ENCODE measurements at regions not wholly inside any gene's neighbourhood (a gene's known extent, or its start where the extent isn't known, plus 50 kb on each side); places are given as distances from the start of the nearest gene placed in this dataset.

GRCh38 chr11:131157678-131158077 is 212.7 kb upstream of the NTM start (continued):
- TF ChIP-seq ZNF395 (CRISPR knock-in tag; IDR thresholded peaks at IDR 0.05): no peak
- no peak for TF ChIP-seq ELF1 (tag; IDR thresholded peaks at IDR 0.05)
- TF ChIP-seq NCOA4 (IDR thresholded peaks at IDR 0.05; ENCODE audit: partially characterized antibody): no peak
- no peak for TF ChIP-seq RBFOX2 (IDR thresholded peaks at IDR 0.05; ENCODE audit: low read depth, low read length)
- TF ChIP-seq ZNF280B (CRISPR knock-in tag; IDR thresholded peaks at IDR 0.05): no peak

GRCh38 chr11:131160846-131161245 is 209.6 kb upstream of the NTM start:
- no peaks in the 10 kb centered on the region for H4K20me1 ChIP-seq (replicated peaks; ENCODE audit: control insufficient read depth, insufficient read depth, low read length)
- H3K27ac ChIP-seq (ENCODE audit: extremely low read depth, low read depth, low read length): no peak overlapping the region
- no peaks in the 10 kb centered on the region for H3K9me3 ChIP-seq (replicated peaks; ENCODE audit: control insufficient read depth, insufficient read depth, low read depth, low read length)
- no peak overlapping the region for H3K4me3 ChIP-seq
- H2AFZ ChIP-seq (ENCODE audit: low read depth, low read length): no peak overlapping the region
- no peak for TF ChIP-seq PML (IDR thresholded peaks at IDR 0.05; ENCODE audit: low read length)
- WGBS (ENCODE audit: insufficient coverage, low coverage, missing lambda C conversion rate): 0% methylated on average over 7 of the region's 7 CpGs
- no peaks in the 10 kb centered on the region for H3K79me2 ChIP-seq (ENCODE audit: control insufficient read depth, insufficient read depth, low read length)
- in situ Hi-C loops (cut with MboI) (no loop called here), intact Hi-C loops (cut with micrococcal nuclease) (no loop called here)
- no TSS peak for BruUV-seq (replicated peaks)
- no peak for DNase-seq (ENCODE audit: extremely low read depth in 1 of 4, low spot score in 3 of 4)
- no peak for FAIRE-seq
- H3K4me2 ChIP-seq (ENCODE audit: insufficient read depth, low read length): no peak overlapping the region
- no peak overlapping the region for H3K9ac ChIP-seq (ENCODE audit: insufficient read depth in 1 of 2, low read depth in 2 of 2, low read length in 2 of 2)
- POLR2A ChIA-PET: interaction anchor here (0.6 kb wide), 1 partner anchor 731 kb away, joined by 3 read pairs; no protein-coding TSS in a partner anchor
- no peaks in the 10 kb centered on the region; a peak in 1 of 5 replicates for H3K27me3 ChIP-seq (ENCODE audit: control insufficient read depth in 2 of 2, insufficient read depth in 2 of 2, low read length in 2 of 2)
- H3K9me1 ChIP-seq (ENCODE audit: control insufficient read depth, insufficient read depth, low read length): no peaks in the 10 kb centered on the region
- no peak for ATAC-seq
- H3K36me3 ChIP-seq (ENCODE audit: control insufficient read depth, insufficient read depth, low read length): no peaks in the 10 kb centered on the region
- CTCF ChIA-PET (ENCODE audit: low intra/inter-chr PET ratio): no interaction called here
- H3K4me1 ChIP-seq (replicated peaks in 1 of 2; ENCODE audit: control insufficient read depth in 2 of 2, insufficient read depth in 2 of 2, low read length in 2 of 2): no peaks in the 10 kb centered on the region

Measured in K562 (cell line).